ENCODE measurements at regions not wholly inside any gene's neighbourhood (a gene's known extent, or its start where the extent isn't known, plus 50 kb on each side); places are given as distances from the start of the nearest gene placed in this dataset.

- TF ChIP-seq CTCF (IDR thresholded peaks at IDR 0.05) (no peak), POLR2A (IDR thresholded peaks at IDR 0.05) (no peak)
Observed at GRCh38 chr10:111954386-111954785, 229.2 kb downstream of the GPAM start.
